ENCODE measurements at regions not wholly inside any gene's neighbourhood (a gene's known extent, or its start where the extent isn't known, plus 50 kb on each side); places are given as distances from the start of the nearest gene placed in this dataset.

DNA sequence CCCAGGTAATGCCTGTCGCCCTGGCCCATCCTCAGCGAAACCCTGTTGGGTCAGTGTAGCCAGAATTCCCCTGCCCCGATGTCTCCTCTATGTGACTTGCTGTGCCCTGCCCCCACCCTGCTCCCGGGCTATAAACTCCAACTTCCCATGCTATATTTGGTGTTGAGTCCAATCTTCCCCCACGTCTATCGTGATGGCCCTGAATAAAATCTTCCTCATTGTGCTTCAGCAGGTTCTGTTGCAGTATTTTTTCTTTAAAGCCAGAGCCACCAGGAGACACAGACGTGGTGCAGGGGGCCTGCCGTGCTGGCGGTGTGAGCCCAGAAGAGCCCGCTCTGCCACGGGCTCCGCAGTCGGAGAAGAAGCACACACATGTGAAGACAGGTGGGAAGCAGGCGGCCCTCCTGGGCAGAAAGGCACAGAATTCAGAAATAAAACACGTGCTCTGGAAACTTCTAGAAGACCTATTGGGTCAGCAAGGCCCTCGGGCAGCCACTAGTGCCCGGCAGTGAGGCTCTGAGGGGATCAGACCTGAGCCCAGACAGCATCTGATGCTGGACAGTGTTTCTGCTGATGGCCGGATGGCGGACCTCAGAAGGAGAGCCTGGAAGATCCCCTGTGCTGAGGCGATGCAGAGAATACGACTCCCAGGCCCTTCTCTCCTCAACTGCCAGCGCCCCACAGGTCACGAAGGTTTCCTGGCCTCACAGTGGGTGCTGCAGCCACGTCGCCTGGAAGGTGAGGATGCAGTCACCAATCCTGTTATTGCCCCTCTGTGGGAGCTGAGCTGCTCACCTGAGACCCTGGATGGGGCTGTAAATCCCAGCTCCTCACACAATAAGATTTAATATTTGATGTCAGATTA is 501.9 kb downstream of the BRD1 start:
- H3K4me1 Mint-ChIP-seq (ENCODE audit: low read depth) = peaks cover 2% of the 10 kb centered on the region
- no peak for DNase-seq
- peaks cover 13% of the 10 kb centered on the region for H3K27me3 Mint-ChIP-seq (ENCODE audit: low read depth)
- peaks cover 1% of the 10 kb centered on the region for H3K36me3 Mint-ChIP-seq (ENCODE audit: low read depth)
- CTCF ChIA-PET = no interaction called here
- no peak overlapping the region for H3K4me3 Mint-ChIP-seq
- peaks cover 6% of the 10 kb centered on the region for H3K9me3 Mint-ChIP-seq
- intact Hi-C loops (cut with micrococcal nuclease) = no loop called here
- no peak overlapping the region for H3K27ac Mint-ChIP-seq

DNA sequence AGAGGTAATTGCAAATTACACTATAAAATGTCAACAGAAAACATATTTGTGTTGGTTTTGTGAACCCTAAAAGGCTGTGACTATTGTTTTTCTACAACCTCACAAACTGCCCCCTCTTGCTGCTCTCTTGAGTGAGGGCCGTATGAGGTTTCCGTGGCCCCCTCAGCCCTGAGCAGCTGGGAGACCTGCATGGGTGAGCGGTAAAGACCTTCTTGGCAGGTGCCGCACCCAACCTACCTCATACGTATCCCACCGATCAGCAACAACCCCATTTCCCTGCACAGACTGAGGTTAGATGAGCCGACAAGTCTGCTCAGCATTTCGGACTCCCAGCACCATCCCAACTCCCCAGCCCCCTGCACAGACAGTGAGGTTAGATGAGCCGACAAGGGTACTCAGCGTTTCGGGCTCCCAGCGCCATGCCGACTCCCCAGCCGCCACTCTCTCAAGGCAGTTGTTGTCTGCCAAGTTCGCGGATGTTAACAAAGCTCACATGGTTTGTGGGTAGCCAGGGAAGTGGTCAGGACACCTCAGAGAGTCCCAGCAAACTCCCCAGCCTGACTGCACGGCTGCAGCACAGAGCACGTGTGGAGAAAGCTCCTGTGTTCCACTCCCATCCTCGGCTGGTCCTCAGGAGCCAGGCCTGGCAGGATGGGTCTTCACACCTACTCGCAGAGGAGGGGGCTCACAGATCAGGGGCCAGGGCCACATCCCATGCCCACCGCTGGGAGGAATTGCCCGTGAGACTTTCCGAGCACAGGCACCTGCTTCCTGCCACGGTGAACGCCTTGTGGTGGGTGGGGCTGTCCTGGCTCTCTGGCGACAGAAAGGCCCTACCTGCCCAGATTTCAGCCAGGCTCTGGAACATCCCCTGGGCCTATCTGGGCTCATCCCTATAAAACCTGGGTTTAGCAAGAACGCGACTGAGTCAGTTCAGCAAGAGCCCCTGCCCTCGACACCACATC is 502.9 kb downstream of the BRD1 start:
- no peak overlapping the region for H3K27ac Mint-ChIP-seq
- H3K4me3 Mint-ChIP-seq = no peak overlapping the region
- H3K4me1 Mint-ChIP-seq (ENCODE audit: low read depth) = peaks cover 2% of the 10 kb centered on the region
- peaks cover 6% of the 10 kb centered on the region for H3K9me3 Mint-ChIP-seq
- H3K36me3 Mint-ChIP-seq (ENCODE audit: low read depth) = peaks cover 1% of the 10 kb centered on the region
- H3K27me3 Mint-ChIP-seq (ENCODE audit: low read depth) = peaks cover 13% of the 10 kb centered on the region
- DNase-seq = no peak
- CTCF ChIA-PET = no interaction called here
- intact Hi-C loops (cut with micrococcal nuclease) = no loop called here

DNA sequence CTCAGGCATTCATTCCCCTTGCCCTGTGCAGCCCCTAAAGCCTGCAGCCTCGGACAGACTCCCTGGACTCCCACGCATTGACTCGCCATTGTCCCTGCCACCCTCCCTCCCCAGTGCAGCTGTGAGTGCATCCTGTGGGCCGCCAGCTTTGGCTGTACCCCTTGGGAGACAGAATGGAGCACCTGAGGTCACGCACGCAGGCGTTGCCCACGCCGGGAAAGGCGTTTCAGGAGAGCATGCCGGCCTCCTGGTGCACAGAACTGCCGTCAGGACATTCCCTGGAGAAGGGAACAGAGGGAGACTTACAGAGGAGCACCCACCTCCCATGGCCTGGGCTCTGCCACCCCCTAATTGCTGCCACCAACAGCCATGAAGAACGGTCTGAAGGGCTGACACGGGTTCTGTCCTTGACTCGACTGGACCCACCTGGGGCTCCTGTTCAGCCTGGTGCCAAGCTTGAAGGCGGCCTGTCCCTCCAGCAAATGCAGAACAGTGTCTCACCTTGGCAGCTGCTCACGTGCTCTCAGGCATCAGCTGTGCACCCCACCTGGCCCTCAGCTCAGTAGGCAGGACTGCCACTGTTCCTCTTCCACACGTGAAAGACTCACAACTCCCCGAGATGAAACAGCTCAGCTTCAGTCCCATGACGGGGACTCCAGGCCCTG is 503.8 kb downstream of the BRD1 start:
- Mint-ChIP-seq H3K4me1 (ENCODE audit: low read depth) (peaks cover 2% of the 10 kb centered on the region), H3K36me3 (ENCODE audit: low read depth) (peaks cover 1% of the 10 kb centered on the region), H3K27me3 (ENCODE audit: low read depth) (peaks cover 19% of the 10 kb centered on the region), H3K4me3 (no peak overlapping the region), H3K9me3 (peaks cover 6% of the 10 kb centered on the region), H3K27ac (no peak overlapping the region)
- no peak for DNase-seq
- CTCF ChIA-PET = no interaction called here
- intact Hi-C loops (cut with micrococcal nuclease) = no loop called here

DNA sequence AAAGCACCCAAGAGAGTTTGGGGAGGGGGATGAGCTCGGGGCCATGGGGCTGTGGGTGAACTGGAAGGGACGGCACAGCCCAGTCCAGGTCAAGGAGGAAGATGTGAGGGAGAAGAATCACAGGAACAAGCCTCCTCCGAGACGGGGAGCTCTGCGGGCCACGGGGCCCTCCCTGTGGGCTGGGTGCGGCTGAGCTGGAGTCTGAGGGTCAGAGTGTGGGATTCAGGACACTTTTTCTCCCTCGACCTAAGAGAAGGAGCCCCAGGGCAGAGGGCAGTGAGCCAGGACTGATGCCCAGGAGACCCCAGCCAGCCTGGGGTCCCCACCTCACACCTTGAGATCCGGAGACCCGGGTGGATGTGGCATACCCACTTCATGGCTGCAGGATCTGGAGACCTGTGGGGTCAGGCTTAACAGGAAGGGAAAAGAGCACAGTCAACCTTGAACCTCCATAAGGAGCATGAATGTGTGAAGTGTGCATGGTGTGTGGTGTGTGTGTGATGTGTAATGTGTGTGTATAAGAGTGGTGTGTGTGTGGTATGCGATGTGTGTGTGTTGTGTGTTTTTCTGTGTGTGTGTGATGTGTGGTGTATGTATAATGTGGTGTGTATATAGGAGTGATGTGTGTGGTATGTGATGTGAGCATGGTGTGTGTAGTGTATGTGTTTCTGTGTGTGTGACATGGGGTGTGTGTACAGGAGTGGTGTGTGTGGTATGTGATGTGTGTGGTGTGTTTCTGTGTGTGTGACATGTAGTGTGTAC is 504.6 kb downstream of the BRD1 start:
- intact Hi-C loops (cut with micrococcal nuclease) = no loop called here
- no peak for DNase-seq
- Mint-ChIP-seq H3K9me3 (peaks cover 6% of the 10 kb centered on the region), H3K36me3 (ENCODE audit: low read depth) (peaks cover 1% of the 10 kb centered on the region), H3K4me1 (ENCODE audit: low read depth) (peaks cover 2% of the 10 kb centered on the region), H3K27ac (no peak overlapping the region), H3K4me3 (no peak overlapping the region), H3K27me3 (ENCODE audit: low read depth) (peaks cover 25% of the 10 kb centered on the region)
- CTCF ChIA-PET = no interaction called here

DNA sequence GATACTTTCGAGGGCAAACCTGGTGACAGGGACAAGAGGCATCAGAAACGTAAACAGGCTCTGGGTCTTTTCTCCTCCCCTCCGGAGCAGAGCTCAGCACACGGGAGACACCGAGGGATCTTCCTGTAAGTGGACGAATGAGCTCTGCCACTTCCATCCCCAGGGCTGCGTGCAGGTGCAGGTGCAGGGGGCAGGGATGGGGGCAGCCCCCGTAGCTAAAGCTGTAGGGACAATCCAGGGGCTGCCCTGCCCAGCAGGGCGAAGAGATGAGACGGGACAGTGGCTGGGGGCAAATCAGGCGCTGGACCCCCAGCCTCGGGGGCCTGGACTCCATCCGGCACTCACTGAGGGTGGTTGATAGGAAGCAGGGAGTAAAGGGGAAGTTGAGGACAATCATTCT is 505.4 kb downstream of the BRD1 start:
- H3K4me3 Mint-ChIP-seq = no peak overlapping the region
- no peak overlapping the region for H3K27ac Mint-ChIP-seq
- DNase-seq = no peak
- peaks cover 6% of the 10 kb centered on the region for H3K9me3 Mint-ChIP-seq
- H3K36me3 Mint-ChIP-seq (ENCODE audit: low read depth) = peaks cover 1% of the 10 kb centered on the region
- H3K27me3 Mint-ChIP-seq (ENCODE audit: low read depth) = peaks cover 25% of the 10 kb centered on the region
- intact Hi-C loops (cut with micrococcal nuclease) = no loop called here
- peaks cover 2% of the 10 kb centered on the region for H3K4me1 Mint-ChIP-seq (ENCODE audit: low read depth)
- CTCF ChIA-PET = no interaction called here

DNA sequence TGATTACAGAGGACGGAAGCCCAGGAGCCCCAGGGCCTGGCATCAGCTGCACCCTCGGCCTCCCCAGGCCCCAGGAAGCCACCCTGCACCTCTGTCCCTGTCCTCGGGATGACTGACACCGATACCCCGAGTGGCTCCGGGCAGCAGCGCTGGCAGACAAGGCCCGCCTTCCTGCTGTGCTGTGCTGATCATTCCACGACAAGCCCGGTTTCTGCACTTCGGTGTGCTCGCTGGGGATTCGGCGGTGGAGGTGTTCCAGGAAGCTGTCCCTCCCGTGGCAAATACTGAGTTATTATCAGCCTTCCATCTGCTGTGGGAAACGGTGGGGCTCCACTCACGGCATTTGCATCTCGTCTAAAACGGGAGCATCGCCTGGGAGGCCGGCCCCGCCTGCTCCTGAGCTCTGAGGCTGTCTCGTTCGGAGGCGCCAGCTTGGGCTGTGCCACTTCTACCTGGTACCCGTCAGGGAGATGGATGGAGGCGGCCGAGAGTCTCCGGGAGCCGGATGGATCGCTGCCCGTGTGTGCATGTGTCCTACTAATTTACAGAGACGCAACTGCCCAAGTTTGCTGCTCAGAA is 506.1 kb downstream of the BRD1 start:
- Mint-ChIP-seq H3K4me1 (ENCODE audit: low read depth) (peaks cover 2% of the 10 kb centered on the region), H3K27me3 (ENCODE audit: low read depth) (peaks cover 25% of the 10 kb centered on the region), H3K27ac (no peak overlapping the region), H3K9me3 (no peaks in the 10 kb centered on the region), H3K4me3 (no peak overlapping the region), H3K36me3 (ENCODE audit: low read depth) (no peaks in the 10 kb centered on the region)
- intact Hi-C loops (cut with micrococcal nuclease) = no loop called here
- DNase-seq = no peak
- CTCF ChIA-PET = no interaction called here

DNA sequence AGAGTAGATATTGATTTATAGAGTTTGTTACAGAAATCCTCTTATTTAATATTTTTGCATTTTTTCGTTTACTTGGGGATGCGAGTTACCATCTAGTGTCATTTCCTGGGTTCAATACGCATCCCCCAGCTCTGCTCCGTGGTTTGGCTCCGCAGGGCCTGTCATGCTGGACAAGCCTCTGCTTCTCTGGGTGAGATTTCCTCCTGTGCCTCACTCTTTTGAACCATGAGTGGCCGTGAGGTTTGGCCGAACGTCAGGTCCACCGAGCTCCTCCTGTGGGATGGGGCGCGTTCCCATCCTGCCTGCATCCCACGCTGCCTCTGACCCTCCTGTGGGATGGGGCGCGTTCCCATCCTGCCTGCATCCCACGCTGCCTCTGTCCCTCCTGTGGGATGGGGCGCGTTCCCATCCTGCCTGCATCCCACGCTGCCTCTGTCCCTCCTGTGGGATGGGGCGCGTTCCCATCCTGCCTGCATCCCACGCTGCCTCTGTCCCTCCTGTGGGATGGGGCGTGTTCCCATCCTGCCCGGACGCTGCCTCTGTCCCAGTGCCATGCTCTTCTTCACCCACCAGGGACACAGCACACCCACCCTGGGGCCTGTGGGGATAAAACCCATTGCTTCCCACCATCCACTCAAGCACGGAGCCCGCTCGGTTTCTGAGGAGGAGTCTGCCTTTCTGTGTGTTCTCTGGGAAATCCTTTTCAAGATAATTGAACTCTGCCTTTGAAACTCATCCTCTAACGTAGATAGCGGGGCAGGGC is 506.8 kb downstream of the BRD1 start:
- CTCF ChIA-PET = no interaction called here
- no peak overlapping the region for H3K4me3 Mint-ChIP-seq
- no peaks in the 10 kb centered on the region for H3K36me3 Mint-ChIP-seq (ENCODE audit: low read depth)
- H3K27me3 Mint-ChIP-seq (ENCODE audit: low read depth) = peaks cover 25% of the 10 kb centered on the region
- intact Hi-C loops (cut with micrococcal nuclease) = no loop called here
- H3K27ac Mint-ChIP-seq = no peak overlapping the region
- H3K4me1 Mint-ChIP-seq (ENCODE audit: low read depth) = peaks cover 2% of the 10 kb centered on the region
- no peak for DNase-seq
- no peaks in the 10 kb centered on the region for H3K9me3 Mint-ChIP-seq

DNA sequence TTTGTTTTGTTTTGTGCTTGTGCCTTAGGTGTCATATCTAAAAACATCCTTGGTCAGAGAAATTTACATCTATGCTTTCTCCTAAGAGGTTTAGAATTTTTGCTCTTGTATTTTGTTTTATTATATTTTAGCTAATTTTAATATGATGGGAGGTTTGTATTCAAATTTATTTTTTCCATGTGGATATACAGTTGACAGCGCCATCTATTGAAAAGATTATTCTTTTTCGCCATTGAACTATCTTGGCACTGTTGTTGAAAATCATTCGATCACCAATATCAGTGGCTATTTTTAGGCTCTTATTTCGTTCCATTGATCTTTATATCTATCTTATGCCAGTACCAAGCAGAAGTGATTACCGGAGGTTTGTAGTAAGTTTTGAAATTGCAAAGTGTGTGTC is 510.3 kb downstream of the BRD1 start:
- CTCF ChIA-PET = no interaction called here
- peaks cover 19% of the 10 kb centered on the region for H3K27me3 Mint-ChIP-seq (ENCODE audit: low read depth)
- intact Hi-C loops (cut with micrococcal nuclease) = no loop called here
- H3K36me3 Mint-ChIP-seq (ENCODE audit: low read depth) = no peaks in the 10 kb centered on the region
- no peak overlapping the region for H3K4me3 Mint-ChIP-seq
- H3K27ac Mint-ChIP-seq = no peak overlapping the region
- H3K4me1 Mint-ChIP-seq (ENCODE audit: low read depth) = no peaks in the 10 kb centered on the region
- DNase-seq = no peak
- H3K9me3 Mint-ChIP-seq = no peaks in the 10 kb centered on the region

DNA sequence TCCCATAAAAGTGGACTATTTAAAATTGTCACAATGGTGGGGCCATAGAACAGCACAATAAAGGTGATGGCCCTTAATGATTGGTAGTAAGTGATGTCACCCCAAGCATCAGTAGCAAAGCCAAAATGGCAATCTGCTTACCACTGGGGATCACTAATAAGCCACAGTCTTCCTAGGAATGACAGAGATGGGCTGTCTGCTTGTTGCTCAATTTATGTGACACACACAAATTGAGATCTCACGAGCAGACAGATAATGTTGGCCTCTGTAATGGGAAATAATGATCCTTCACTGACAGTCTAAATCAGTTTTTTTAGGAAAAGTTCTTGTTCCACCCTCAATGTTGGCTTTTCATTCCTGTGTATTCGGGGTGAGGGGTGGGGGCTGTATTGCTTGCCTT is 515.1 kb downstream of the BRD1 start:
- DNase-seq = no peak
- H3K9me3 Mint-ChIP-seq = no peaks in the 10 kb centered on the region
- H3K27me3 Mint-ChIP-seq (ENCODE audit: low read depth) = peaks cover 12% of the 10 kb centered on the region
- H3K4me1 Mint-ChIP-seq (ENCODE audit: low read depth) = no peaks in the 10 kb centered on the region
- CTCF ChIA-PET = interaction anchor here (0.6 kb wide), 1 partner anchor 49 kb away, joined by 3 read pairs; no protein-coding TSS in a partner anchor
- H3K4me3 Mint-ChIP-seq = no peak overlapping the region
- no peaks in the 10 kb centered on the region for H3K36me3 Mint-ChIP-seq (ENCODE audit: low read depth)
- intact Hi-C loops (cut with micrococcal nuclease) = no loop called here
- no peak overlapping the region for H3K27ac Mint-ChIP-seq

DNA sequence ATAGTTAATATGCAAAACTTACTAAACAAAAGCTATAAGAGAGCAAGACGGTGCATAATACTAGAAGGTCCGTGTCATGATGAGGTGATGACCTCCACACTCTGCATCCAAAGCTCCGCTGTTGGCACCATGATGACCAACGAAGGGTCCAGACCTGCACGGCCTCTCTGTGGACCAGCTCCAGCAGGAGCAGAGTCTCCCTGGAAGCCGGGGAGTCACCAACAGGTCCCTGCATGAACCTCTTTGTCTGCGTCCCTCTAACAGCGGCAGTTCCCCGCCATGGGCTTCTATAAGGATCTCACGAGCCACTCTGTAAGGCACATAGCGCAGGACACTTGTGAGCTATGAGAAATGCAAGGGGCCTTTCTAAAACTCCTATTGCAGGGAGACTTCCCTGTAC is 517.3 kb downstream of the BRD1 start:
- no peak overlapping the region for H3K27ac Mint-ChIP-seq
- no peaks in the 10 kb centered on the region for H3K4me1 Mint-ChIP-seq (ENCODE audit: low read depth)
- peaks cover 19% of the 10 kb centered on the region for H3K27me3 Mint-ChIP-seq (ENCODE audit: low read depth)
- intact Hi-C loops (cut with micrococcal nuclease) = no loop called here
- H3K4me3 Mint-ChIP-seq = no peak overlapping the region
- CTCF ChIA-PET = no interaction called here
- no peaks in the 10 kb centered on the region for H3K9me3 Mint-ChIP-seq
- DNase-seq = no peak
- H3K36me3 Mint-ChIP-seq (ENCODE audit: low read depth) = no peaks in the 10 kb centered on the region

DNA sequence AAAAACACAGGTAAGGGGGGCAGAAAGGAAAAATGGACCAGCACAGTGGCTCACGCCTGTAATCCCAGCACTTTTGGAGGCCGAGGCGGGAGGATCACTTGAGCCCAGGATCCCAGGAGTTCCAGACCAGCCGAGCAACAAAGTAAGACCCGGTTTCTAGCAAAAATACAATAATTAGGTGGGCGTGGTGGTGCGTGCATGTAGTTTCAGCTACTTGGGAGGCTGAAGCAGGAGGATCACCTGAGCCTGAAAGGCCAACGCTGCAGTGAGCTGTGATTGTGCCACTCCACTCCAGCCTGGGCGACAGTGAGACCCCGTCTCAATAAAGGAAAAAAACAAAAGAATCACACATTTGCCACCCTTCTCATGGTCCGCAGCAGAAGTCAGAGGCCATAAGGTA is 519.4 kb downstream of the BRD1 start:
- Mint-ChIP-seq H3K36me3 (ENCODE audit: low read depth) (no peaks in the 10 kb centered on the region), H3K4me3 (no peak overlapping the region), H3K4me1 (ENCODE audit: low read depth) (no peaks in the 10 kb centered on the region), H3K9me3 (no peaks in the 10 kb centered on the region), H3K27ac (no peak overlapping the region), H3K27me3 (ENCODE audit: low read depth) (peaks cover 19% of the 10 kb centered on the region)
- no peak for DNase-seq
- CTCF ChIA-PET = no interaction called here
- intact Hi-C loops (cut with micrococcal nuclease) = no loop called here

Data from activated naive CD4-positive, alpha-beta T cell treated with anti-CD3 and anti-CD28 coated beads for 36 hours (primary cell).